ENCODE measurements at regions not wholly inside any gene's neighbourhood (a gene's known extent, or its start where the extent isn't known, plus 50 kb on each side); places are given as distances from the start of the nearest gene placed in this dataset.

GRCh38 chr18:2169656-2170055 is 401.6 kb downstream of the METTL4 start:
- H3K27me3 ChIP-seq (ENCODE audit: insufficient read depth, low read length), result no peaks in the 10 kb centered on the region
- H3K27ac ChIP-seq (ENCODE audit: low read depth, low read length), result no peak overlapping the region
- H3K9me3 ChIP-seq (ENCODE audit: control insufficient read depth in 1 of 2, low read length in 2 of 2), result no peaks in the 10 kb centered on the region
- POLR2A ChIA-PET (ENCODE audit: partially characterized antibody), result no interaction called here
- H3K4me3 Mint-ChIP-seq, result no peak overlapping the region
- no peaks in the 10 kb centered on the region for H3K4me1 ChIP-seq (ENCODE audit: insufficient read depth, low read length)
- H3K36me3 ChIP-seq (ENCODE audit: insufficient read depth, low read length), result no peaks in the 10 kb centered on the region
- H3K4me1 Mint-ChIP-seq, result no peaks in the 10 kb centered on the region
- intact Hi-C loops (cut with micrococcal nuclease), result no loop called here
- no peak for DNase-seq
- no peaks in the 10 kb centered on the region for H3K36me3 Mint-ChIP-seq
- CTCF ChIA-PET (ENCODE audit: partially characterized antibody), result no interaction called here
- H3K9me3 Mint-ChIP-seq, result peaks cover 0 to 2% (median 0%) of the 10 kb centered on the region in 8 donors
- H3K4me3 ChIP-seq (ENCODE audit: low read length in 2 of 2), result no peak overlapping the region
- peaks cover 3% of the 10 kb centered on the region in 2 donors for H3K27me3 Mint-ChIP-seq
- no peak overlapping the region for H3K27ac Mint-ChIP-seq

- no peaks in the 10 kb centered on the region for H3K36me3 Mint-ChIP-seq
- H3K9me3 Mint-ChIP-seq, result peaks cover 0 to 2% (median 0%) of the 10 kb centered on the region in 8 donors
- Histone ChIP-seq H3K27ac (ENCODE audit: low read depth, low read length) (no peak overlapping the region), H3K4me1 (ENCODE audit: insufficient read depth, low read length) (no peaks in the 10 kb centered on the region), H3K9me3 (ENCODE audit: control insufficient read depth in 1 of 2, low read length in 2 of 2) (no peaks in the 10 kb centered on the region), H3K36me3 (ENCODE audit: insufficient read depth, low read length) (no peaks in the 10 kb centered on the region), H3K27me3 (ENCODE audit: insufficient read depth, low read length) (no peaks in the 10 kb centered on the region), H3K4me3 (ENCODE audit: low read length in 2 of 2) (no peak overlapping the region)
- no peaks in the 10 kb centered on the region for H3K4me1 Mint-ChIP-seq
- intact Hi-C loops (cut with micrococcal nuclease), result no loop called here
- CTCF ChIA-PET (ENCODE audit: partially characterized antibody), result no interaction called here
- no peak for DNase-seq
- peaks cover 3 to 6% of the 10 kb centered on the region in 2 donors for H3K27me3 Mint-ChIP-seq
- no peak overlapping the region for H3K4me3 Mint-ChIP-seq
- H3K27ac Mint-ChIP-seq, result peak overlapping the region in 1 of 7 donors; percentile 6
- POLR2A ChIA-PET (ENCODE audit: partially characterized antibody), result no interaction called here
These were observed 399.3 kb downstream of the METTL4 start for GRCh38 chr18:2171840-2172625.

- intact Hi-C loops (cut with micrococcal nuclease), result no loop called here
- no peak for DNase-seq
- Mint-ChIP-seq H3K27ac (no peak overlapping the region), H3K36me3 (no peaks in the 10 kb centered on the region), H3K4me1 (no peaks in the 10 kb centered on the region), H3K9me3 (peaks cover 0 to 2% (median 0%) of the 10 kb centered on the region in 8 donors), H3K27me3 (peaks cover 3 to 6% of the 10 kb centered on the region in 2 donors), H3K4me3 (no peak overlapping the region)
- Histone ChIP-seq H3K4me1 (ENCODE audit: insufficient read depth, low read length) (no peaks in the 10 kb centered on the region), H3K27me3 (ENCODE audit: insufficient read depth, low read length) (no peaks in the 10 kb centered on the region), H3K27ac (ENCODE audit: low read depth, low read length) (no peak overlapping the region), H3K9me3 (ENCODE audit: control insufficient read depth in 1 of 2, low read length in 2 of 2) (no peaks in the 10 kb centered on the region), H3K36me3 (ENCODE audit: insufficient read depth, low read length) (no peaks in the 10 kb centered on the region), H3K4me3 (ENCODE audit: low read length in 2 of 2) (no peak overlapping the region)
- ChIA-PET POLR2A (ENCODE audit: partially characterized antibody) (no interaction called here), CTCF (ENCODE audit: partially characterized antibody) (no interaction called here)
These were observed 398.4 kb downstream of the METTL4 start for GRCh38 chr18:2172881-2173280.

- Mint-ChIP-seq H3K4me3 (no peak overlapping the region), H3K4me1 (no peaks in the 10 kb centered on the region), H3K27ac (no peak overlapping the region), H3K9me3 (peaks cover 0 to 2% (median 0%) of the 10 kb centered on the region in 8 donors), H3K27me3 (peaks cover 3 to 6% of the 10 kb centered on the region in 2 donors), H3K36me3 (no peaks in the 10 kb centered on the region)
- Histone ChIP-seq H3K9me3 (ENCODE audit: control insufficient read depth in 1 of 2, low read length in 2 of 2) (no peaks in the 10 kb centered on the region), H3K4me1 (ENCODE audit: insufficient read depth, low read length) (no peaks in the 10 kb centered on the region), H3K27me3 (ENCODE audit: insufficient read depth, low read length) (no peaks in the 10 kb centered on the region), H3K4me3 (ENCODE audit: low read length in 2 of 2) (no peak overlapping the region), H3K27ac (ENCODE audit: low read depth, low read length) (no peak overlapping the region), H3K36me3 (ENCODE audit: insufficient read depth, low read length) (no peaks in the 10 kb centered on the region)
- POLR2A ChIA-PET (ENCODE audit: partially characterized antibody), result no interaction called here
- intact Hi-C loops (cut with micrococcal nuclease), result no loop called here
- no peak for DNase-seq
- CTCF ChIA-PET (ENCODE audit: partially characterized antibody), result no interaction called here
These were observed 397.8 kb downstream of the METTL4 start for GRCh38 chr18:2173486-2173885.

- no peaks in the 10 kb centered on the region for H3K36me3 Mint-ChIP-seq
- ChIA-PET POLR2A (ENCODE audit: partially characterized antibody) (no interaction called here), CTCF (ENCODE audit: partially characterized antibody) (no interaction called here)
- Histone ChIP-seq H3K27me3 (ENCODE audit: insufficient read depth, low read length) (no peaks in the 10 kb centered on the region), H3K4me1 (ENCODE audit: insufficient read depth, low read length) (no peaks in the 10 kb centered on the region), H3K36me3 (ENCODE audit: insufficient read depth, low read length) (no peaks in the 10 kb centered on the region), H3K4me3 (ENCODE audit: low read length in 2 of 2) (no peak overlapping the region), H3K9me3 (ENCODE audit: control insufficient read depth in 1 of 2, low read length in 2 of 2) (no peaks in the 10 kb centered on the region), H3K27ac (ENCODE audit: low read depth, low read length) (no peak overlapping the region)
- H3K9me3 Mint-ChIP-seq, result peaks cover 0 to 3% (median under 1%) of the 10 kb centered on the region in 8 donors
- H3K27ac Mint-ChIP-seq, result no peak overlapping the region
- H3K4me3 Mint-ChIP-seq, result no peak overlapping the region
- intact Hi-C loops (cut with micrococcal nuclease), result no loop called here
- DNase-seq, result no peak
- H3K4me1 Mint-ChIP-seq, result no peaks in the 10 kb centered on the region
- H3K27me3 Mint-ChIP-seq, result peaks cover 7% of the 10 kb centered on the region in 2 donors
These were observed 393.3 kb downstream of the METTL4 start for GRCh38 chr18:2178036-2178435.

GRCh38 chr18:2179498-2180183 is 391.7 kb downstream of the METTL4 start:
- Histone ChIP-seq H3K4me1 (ENCODE audit: insufficient read depth, low read length) (no peaks in the 10 kb centered on the region), H3K27ac (ENCODE audit: low read depth, low read length) (no peak overlapping the region), H3K9me3 (ENCODE audit: control insufficient read depth in 1 of 2, low read length in 2 of 2) (no peaks in the 10 kb centered on the region), H3K27me3 (ENCODE audit: insufficient read depth, low read length) (no peaks in the 10 kb centered on the region), H3K4me3 (ENCODE audit: low read length in 2 of 2) (no peak overlapping the region), H3K36me3 (ENCODE audit: insufficient read depth, low read length) (no peaks in the 10 kb centered on the region)
- intact Hi-C loops (cut with micrococcal nuclease), result loop anchor here (10.0 kb wide), 1 partner anchor 65 kb away; no protein-coding TSS in a partner anchor
- Mint-ChIP-seq H3K9me3 (peaks cover 0 to 3% (median under 1%) of the 10 kb centered on the region in 8 donors), H3K27me3 (peaks cover 7 to 8% of the 10 kb centered on the region in 2 donors), H3K27ac (no peak overlapping the region), H3K4me1 (no peaks in the 10 kb centered on the region), H3K36me3 (no peaks in the 10 kb centered on the region), H3K4me3 (no peak overlapping the region)
- DNase-seq, result peak in 1 of 5 donors; percentile 11
- ChIA-PET POLR2A (ENCODE audit: partially characterized antibody) (no interaction called here), CTCF (ENCODE audit: partially characterized antibody) (no interaction called here)

GRCh38 chr18:2180586-2180985 is 390.7 kb downstream of the METTL4 start:
- no peaks in the 10 kb centered on the region for H3K27me3 ChIP-seq (ENCODE audit: insufficient read depth, low read length)
- H3K27me3 Mint-ChIP-seq, result peaks cover 11% of the 10 kb centered on the region in 2 donors
- no peaks in the 10 kb centered on the region for H3K36me3 ChIP-seq (ENCODE audit: insufficient read depth, low read length)
- DNase-seq, result no peak
- no peak overlapping the region for H3K27ac Mint-ChIP-seq
- H3K4me3 ChIP-seq (ENCODE audit: low read length in 2 of 2), result no peak overlapping the region
- H3K9me3 Mint-ChIP-seq, result peaks cover 0 to 3% (median under 1%) of the 10 kb centered on the region in 8 donors
- H3K9me3 ChIP-seq (ENCODE audit: control insufficient read depth in 1 of 2, low read length in 2 of 2), result no peaks in the 10 kb centered on the region
- no peak overlapping the region for H3K27ac ChIP-seq (ENCODE audit: low read depth, low read length)
- ChIA-PET POLR2A (ENCODE audit: partially characterized antibody) (no interaction called here), CTCF (ENCODE audit: partially characterized antibody) (no interaction called here)
- H3K4me3 Mint-ChIP-seq, result no peak overlapping the region
- no peaks in the 10 kb centered on the region for H3K36me3 Mint-ChIP-seq
- intact Hi-C loops (cut with micrococcal nuclease), result loop anchor here (10.0 kb wide), 1 partner anchor 64 kb away; no protein-coding TSS in a partner anchor
- H3K4me1 ChIP-seq (ENCODE audit: insufficient read depth, low read length), result no peaks in the 10 kb centered on the region
- H3K4me1 Mint-ChIP-seq, result peaks cover 0 to 3% (median 0%) of the 10 kb centered on the region in 4 donors
